ENCODE measurements at regions not wholly inside any gene's neighbourhood (a gene's known extent, or its start where the extent isn't known, plus 50 kb on each side); places are given as distances from the start of the nearest gene placed in this dataset.

DNA sequence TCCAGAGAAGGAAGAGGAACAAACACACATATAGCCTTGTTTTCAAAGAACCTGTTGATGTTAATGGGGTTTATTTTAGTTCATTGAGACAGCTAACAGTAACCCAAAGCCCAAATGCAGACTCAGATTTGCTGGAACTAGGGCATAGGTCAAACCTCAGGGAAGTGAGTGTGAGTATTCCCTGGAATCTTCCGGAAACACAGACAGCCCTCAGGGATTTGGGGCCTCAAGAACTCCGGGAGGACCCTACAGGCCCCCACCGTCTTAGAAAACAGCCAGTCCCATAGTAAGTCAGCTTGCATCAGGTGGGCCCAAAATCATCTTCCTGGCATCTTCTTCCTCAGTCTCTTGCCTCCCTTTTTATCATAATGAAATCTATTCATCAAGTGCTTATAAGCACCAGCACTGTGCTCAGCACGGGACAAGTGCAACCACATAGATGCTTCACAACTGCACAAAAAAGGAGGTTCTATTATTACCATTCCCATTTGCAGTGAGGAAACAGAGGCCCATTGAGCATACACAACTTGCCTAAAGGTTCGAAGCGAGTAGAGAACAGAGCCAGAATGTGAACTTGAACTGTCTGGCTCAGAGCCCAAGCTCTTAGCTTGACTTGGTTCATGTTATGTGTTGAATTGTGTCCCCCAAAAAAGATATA is 50.2 kb upstream of the BCL11A start:
- Histone ChIP-seq H3K4me1 (ENCODE audit: low read length) (peaks cover 7% of the 10 kb centered on the region; the same call in 1 of the 2 replicates), H3K27ac (ENCODE audit: low read length) (no peak overlapping the region), H3F3A (ENCODE audit: insufficient read depth, low read length) (no peaks in the 10 kb centered on the region), H2AFZ (ENCODE audit: low read length) (no peak overlapping the region), H3K9ac (ENCODE audit: low read length) (no peak overlapping the region), H3K27me3 (replicated peaks; ENCODE audit: insufficient read depth, low read length) (no peaks in the 10 kb centered on the region), H3K4me3 (ENCODE audit: low read length) (no peak overlapping the region), H4K20me1 (ENCODE audit: insufficient read depth, low read length) (no peaks in the 10 kb centered on the region), H3K9me2 (replicated peaks; ENCODE audit: insufficient read depth, low read length) (no peaks in the 10 kb centered on the region), H3K9me3 (replicated peaks; ENCODE audit: insufficient read depth, low read length) (no peaks in the 10 kb centered on the region), H3K79me2 (ENCODE audit: low read length) (no peaks in the 10 kb centered on the region), H3K36me3 (replicated peaks; ENCODE audit: insufficient read depth, low read length) (no peaks in the 10 kb centered on the region), H3K4me2 (ENCODE audit: low read depth, low read length) (no peak overlapping the region)
- DNase-seq: no peak
- TF ChIP-seq, protein P1, sequence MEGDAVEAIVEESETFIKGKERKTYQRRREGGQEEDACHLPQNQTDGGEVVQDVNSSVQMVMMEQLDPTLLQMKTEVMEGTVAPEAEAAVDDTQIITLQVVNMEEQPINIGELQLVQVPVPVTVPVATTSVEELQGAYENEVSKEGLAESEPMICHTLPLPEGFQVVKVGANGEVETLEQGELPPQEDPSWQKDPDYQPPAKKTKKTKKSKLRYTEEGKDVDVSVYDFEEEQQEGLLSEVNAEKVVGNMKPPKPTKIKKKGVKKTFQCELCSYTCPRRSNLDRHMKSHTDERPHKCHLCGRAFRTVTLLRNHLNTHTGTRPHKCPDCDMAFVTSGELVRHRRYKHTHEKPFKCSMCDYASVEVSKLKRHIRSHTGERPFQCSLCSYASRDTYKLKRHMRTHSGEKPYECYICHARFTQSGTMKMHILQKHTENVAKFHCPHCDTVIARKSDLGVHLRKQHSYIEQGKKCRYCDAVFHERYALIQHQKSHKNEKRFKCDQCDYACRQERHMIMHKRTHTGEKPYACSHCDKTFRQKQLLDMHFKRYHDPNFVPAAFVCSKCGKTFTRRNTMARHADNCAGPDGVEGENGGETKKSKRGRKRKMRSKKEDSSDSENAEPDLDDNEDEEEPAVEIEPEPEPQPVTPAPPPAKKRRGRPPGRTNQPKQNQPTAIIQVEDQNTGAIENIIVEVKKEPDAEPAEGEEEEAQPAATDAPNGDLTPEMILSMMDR (IDR thresholded peaks at IDR 0.05; ENCODE audit: low read length): no peak
- TF ChIP-seq EZH2 (optimal IDR thresholded peaks at IDR 0.05; ENCODE audit: low read depth, low read length) (no peak), EZH2phosphoT487 (IDR thresholded peaks at IDR 0.05; ENCODE audit: low read length) (no peak)

DNA sequence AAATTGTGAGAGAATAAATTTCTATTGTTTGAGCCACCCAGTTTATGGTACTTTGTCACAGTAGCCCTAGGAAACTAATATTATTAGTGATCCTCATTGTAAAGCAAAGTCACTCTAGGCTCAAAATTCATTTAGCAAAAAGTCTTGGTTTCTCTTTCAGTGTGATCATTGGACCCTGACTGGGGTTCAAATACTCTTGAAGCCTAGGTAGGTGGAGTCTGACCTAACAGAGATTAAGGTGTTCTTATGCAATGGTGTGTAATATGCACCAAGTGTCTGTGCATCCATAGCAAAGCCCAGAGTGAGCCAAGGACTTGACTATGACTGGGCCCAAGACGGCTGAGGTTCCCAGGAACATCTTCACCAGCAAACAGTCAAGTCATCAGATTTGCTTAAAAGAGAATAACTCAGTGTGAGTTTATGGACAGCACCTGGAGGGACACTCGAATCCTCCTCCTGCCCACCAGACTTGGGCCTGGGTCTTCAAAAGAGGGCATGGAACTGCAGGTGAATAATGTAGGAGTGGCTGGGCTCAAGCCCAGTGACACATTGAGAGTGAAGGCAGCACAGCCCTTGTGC is 51.1 kb upstream of the BCL11A start:
- Histone ChIP-seq H3K27me3 (replicated peaks; ENCODE audit: insufficient read depth, low read length) (no peaks in the 10 kb centered on the region), H3K4me1 (ENCODE audit: low read length) (peaks cover 7% of the 10 kb centered on the region; the same call in 1 of the 2 replicates), H3K4me3 (ENCODE audit: low read length) (no peak overlapping the region), H3K27ac (ENCODE audit: low read length) (no peak overlapping the region), H2AFZ (ENCODE audit: low read length) (no peak overlapping the region), H3K9me3 (replicated peaks; ENCODE audit: insufficient read depth, low read length) (no peaks in the 10 kb centered on the region), H3F3A (ENCODE audit: insufficient read depth, low read length) (no peaks in the 10 kb centered on the region), H3K36me3 (replicated peaks; ENCODE audit: insufficient read depth, low read length) (no peaks in the 10 kb centered on the region), H3K4me2 (ENCODE audit: low read depth, low read length) (no peak overlapping the region), H3K9ac (ENCODE audit: low read length) (no peak overlapping the region), H3K79me2 (ENCODE audit: low read length) (no peaks in the 10 kb centered on the region), H3K9me2 (replicated peaks; ENCODE audit: insufficient read depth, low read length) (no peaks in the 10 kb centered on the region), H4K20me1 (ENCODE audit: insufficient read depth, low read length) (no peaks in the 10 kb centered on the region)
- no peak for TF ChIP-seq EZH2 (optimal IDR thresholded peaks at IDR 0.05; ENCODE audit: low read depth, low read length)
- no peak for TF ChIP-seq EZH2phosphoT487 (IDR thresholded peaks at IDR 0.05; ENCODE audit: low read length)
- TF ChIP-seq, protein P1 (IDR thresholded peaks at IDR 0.05; ENCODE audit: low read length): no peak
- DNase-seq: no peak

DNA sequence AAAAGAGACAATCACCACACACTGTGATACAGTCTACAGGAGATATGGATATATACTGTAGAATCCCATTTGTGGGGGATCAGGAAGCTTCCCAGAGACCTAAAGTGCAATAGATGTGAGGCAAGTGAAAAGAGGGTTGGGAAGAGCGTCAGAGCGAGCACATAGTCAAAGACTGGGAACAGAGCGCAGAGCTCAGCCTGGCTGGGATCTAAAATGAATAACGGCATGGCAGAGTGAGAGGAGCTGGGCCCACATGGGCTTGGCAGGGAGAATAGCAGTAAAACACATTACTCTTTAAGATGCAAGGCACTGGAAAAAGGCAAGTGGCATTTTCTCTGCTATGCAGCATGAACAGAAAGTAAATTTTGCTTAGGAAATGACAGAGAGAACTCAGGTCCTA is 52.4 kb upstream of the BCL11A start:
- H3K9ac ChIP-seq (ENCODE audit: low read length): no peak overlapping the region
- H3K4me1 ChIP-seq (ENCODE audit: low read length): peaks cover 7% of the 10 kb centered on the region; the same call in 1 of the 2 replicates
- H3K9me3 ChIP-seq (replicated peaks; ENCODE audit: insufficient read depth, low read length): no peaks in the 10 kb centered on the region
- H3K27me3 ChIP-seq (replicated peaks; ENCODE audit: insufficient read depth, low read length): no peaks in the 10 kb centered on the region
- H3K9me2 ChIP-seq (replicated peaks; ENCODE audit: insufficient read depth, low read length): no peaks in the 10 kb centered on the region
- H3K4me3 ChIP-seq (ENCODE audit: low read length): no peak overlapping the region
- no peaks in the 10 kb centered on the region for H3K79me2 ChIP-seq (ENCODE audit: low read length)
- H3K27ac ChIP-seq (ENCODE audit: low read length): no peak overlapping the region
- no peaks in the 10 kb centered on the region for H4K20me1 ChIP-seq (ENCODE audit: insufficient read depth, low read length)
- no peak for DNase-seq
- no peak overlapping the region for H2AFZ ChIP-seq (ENCODE audit: low read length)
- no peaks in the 10 kb centered on the region for H3F3A ChIP-seq (ENCODE audit: insufficient read depth, low read length)
- H3K36me3 ChIP-seq (replicated peaks; ENCODE audit: insufficient read depth, low read length): no peaks in the 10 kb centered on the region
- TF ChIP-seq, protein P1 (IDR thresholded peaks at IDR 0.05; ENCODE audit: low read length): no peak
- TF ChIP-seq EZH2phosphoT487 (IDR thresholded peaks at IDR 0.05; ENCODE audit: low read length): no peak
- TF ChIP-seq EZH2 (optimal IDR thresholded peaks at IDR 0.05; ENCODE audit: low read depth, low read length): no peak
- H3K4me2 ChIP-seq (ENCODE audit: low read depth, low read length): no peak overlapping the region
